LNCAP (cell line): ENCODE measurements at regions not wholly inside any gene's neighbourhood (a gene's known extent, or its start where the extent isn't known, plus 50 kb on each side); places are given as distances from the start of the nearest gene placed in this dataset.
A peak's percentile ranks its signal among the peaks of the same experiment; 100 is the strongest.

ENCODE experiments used
- CTCF ChIP-seq: fragments of 450-650 bp; IDR thresholded peaks from 2 replicates; pipeline ENCODE4 v1.5.1; 2017; ENCODE audit warnings: mild to moderate bottlenecking

GRCh38 chr3:182702216-182702615, 91.1 kb upstream of the ATP11B start:
- no peak for TF ChIP-seq CTCF

- TF ChIP-seq CTCF: no peak
Observed at GRCh38 chr3:182703233-182703632, 90.1 kb upstream of the ATP11B start.

- TF ChIP-seq CTCF: no peak
Observed at GRCh38 chr3:182704926-182705325, 88.4 kb upstream of the ATP11B start.

GRCh38 chr3:182708810-182709209, 84.5 kb upstream of the ATP11B start:
- TF ChIP-seq CTCF: no peak

GRCh38 chr3:182709306-182709705, 84.0 kb upstream of the ATP11B start:
- TF ChIP-seq CTCF: no peak

- peak; percentile 82 for TF ChIP-seq CTCF
Observed at GRCh38 chr3:182710557-182711157, 82.6 kb upstream of the ATP11B start.

GRCh38 chr3:182711261-182711683, 82.0 kb upstream of the ATP11B start:
- no peak for TF ChIP-seq CTCF

GRCh38 chr3:182711853-182712252, 81.5 kb upstream of the ATP11B start:
- TF ChIP-seq CTCF: no peak
